ENCODE measurements at regions not wholly inside any gene's neighbourhood (a gene's known extent, or its start where the extent isn't known, plus 50 kb on each side); places are given as distances from the start of the nearest gene placed in this dataset.

DNA sequence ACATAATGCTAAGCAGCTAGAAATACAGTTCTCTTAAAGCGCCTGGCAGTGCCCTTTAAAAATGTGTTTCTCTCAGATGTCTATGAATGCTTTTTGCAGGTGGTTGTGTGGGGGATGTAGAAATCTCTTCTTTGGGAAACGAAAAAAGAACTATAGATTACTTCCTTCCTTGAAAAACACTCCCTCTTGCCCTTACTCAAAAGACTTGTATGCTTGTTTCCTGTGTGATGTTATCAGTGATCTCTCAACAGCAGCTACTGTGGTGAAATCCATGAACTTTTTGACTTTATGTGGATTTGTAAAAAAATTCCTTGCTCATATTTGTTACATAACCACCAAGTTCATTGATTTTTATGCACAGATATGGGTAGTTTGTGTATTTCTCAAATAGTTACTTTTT lies 916.5 kb downstream of the QKI start:
- Histone ChIP-seq H3K4me2 (ENCODE audit: low read depth, low read length, poor library complexity, severe bottlenecking) (no peak overlapping the region), H3K4me3 (ENCODE audit: low read length, poor library complexity, severe bottlenecking) (no peak overlapping the region), H3K9me3 (ENCODE audit: insufficient read depth, low read depth, low read length) (no peaks in the 10 kb centered on the region), H3K4me1 (ENCODE audit: insufficient read depth, low read length, poor library complexity, severe bottlenecking) (no peaks in the 10 kb centered on the region), H4K20me1 (ENCODE audit: insufficient read depth, low read length, poor library complexity, severe bottlenecking) (no peaks in the 10 kb centered on the region), H3K9me2 (replicated peaks; ENCODE audit: low read depth, low read length) (no peaks in the 10 kb centered on the region), H3K79me2 (ENCODE audit: insufficient read depth, low read length) (no peaks in the 10 kb centered on the region), H3K36me3 (ENCODE audit: insufficient read depth, low read length) (no peaks in the 10 kb centered on the region), H3F3A (ENCODE audit: low read depth) (no peaks in the 10 kb centered on the region), H2AFZ (ENCODE audit: low read length) (no peak overlapping the region), H3K9ac (ENCODE audit: low read depth, low read length, poor library complexity, severe bottlenecking) (no peak overlapping the region), H3K27me3 (ENCODE audit: insufficient read depth, low read length, poor library complexity, severe bottlenecking) (no peaks in the 10 kb centered on the region)
- no peak for TF ChIP-seq CTCF (conservative IDR thresholded peaks at IDR 0.05; ENCODE audit: low read length)
- no peak for TF ChIP-seq EZH2phosphoT487 (IDR thresholded peaks at IDR 0.05; ENCODE audit: borderline replicate concordance)

- Histone ChIP-seq H3K9me3 (ENCODE audit: insufficient read depth, low read depth, low read length) (no peaks in the 10 kb centered on the region), H3K36me3 (ENCODE audit: insufficient read depth, low read length) (no peaks in the 10 kb centered on the region), H3K4me1 (ENCODE audit: insufficient read depth, low read length, poor library complexity, severe bottlenecking) (no peaks in the 10 kb centered on the region), H2AFZ (ENCODE audit: low read length) (no peak overlapping the region), H3K27me3 (ENCODE audit: insufficient read depth, low read length, poor library complexity, severe bottlenecking) (no peaks in the 10 kb centered on the region), H3K79me2 (ENCODE audit: insufficient read depth, low read length) (no peaks in the 10 kb centered on the region), H3F3A (ENCODE audit: low read depth) (no peaks in the 10 kb centered on the region), H4K20me1 (ENCODE audit: insufficient read depth, low read length, poor library complexity, severe bottlenecking) (no peaks in the 10 kb centered on the region), H3K4me3 (ENCODE audit: low read length, poor library complexity, severe bottlenecking) (no peak overlapping the region), H3K9me2 (replicated peaks; ENCODE audit: low read depth, low read length) (no peaks in the 10 kb centered on the region), H3K4me2 (ENCODE audit: low read depth, low read length, poor library complexity, severe bottlenecking) (no peak overlapping the region), H3K9ac (ENCODE audit: low read depth, low read length, poor library complexity, severe bottlenecking) (no peak overlapping the region)
- TF ChIP-seq EZH2phosphoT487 (IDR thresholded peaks at IDR 0.05; ENCODE audit: borderline replicate concordance) (no peak), CTCF (conservative IDR thresholded peaks at IDR 0.05; ENCODE audit: low read length) (no peak)
These were observed 910.6 kb downstream of the QKI start for GRCh38 chr6:164325168-164325567.

GRCh38 chr6:164322533-164322932 lies 908.0 kb downstream of the QKI start:
- no peaks in the 10 kb centered on the region for H3K4me1 ChIP-seq (ENCODE audit: insufficient read depth, low read length, poor library complexity, severe bottlenecking)
- H3F3A ChIP-seq (ENCODE audit: low read depth): no peaks in the 10 kb centered on the region
- no peak overlapping the region for H3K4me2 ChIP-seq (ENCODE audit: low read depth, low read length, poor library complexity, severe bottlenecking)
- no peaks in the 10 kb centered on the region for H3K9me2 ChIP-seq (replicated peaks; ENCODE audit: low read depth, low read length)
- H3K9me3 ChIP-seq (ENCODE audit: insufficient read depth, low read depth, low read length): no peaks in the 10 kb centered on the region
- H3K79me2 ChIP-seq (ENCODE audit: insufficient read depth, low read length): no peaks in the 10 kb centered on the region
- H3K27me3 ChIP-seq (ENCODE audit: insufficient read depth, low read length, poor library complexity, severe bottlenecking): no peaks in the 10 kb centered on the region
- no peaks in the 10 kb centered on the region for H4K20me1 ChIP-seq (ENCODE audit: insufficient read depth, low read length, poor library complexity, severe bottlenecking)
- H3K9ac ChIP-seq (ENCODE audit: low read depth, low read length, poor library complexity, severe bottlenecking): no peak overlapping the region
- no peak overlapping the region for H2AFZ ChIP-seq (ENCODE audit: low read length)
- no peak overlapping the region for H3K4me3 ChIP-seq (ENCODE audit: low read length, poor library complexity, severe bottlenecking)
- H3K36me3 ChIP-seq (ENCODE audit: insufficient read depth, low read length): no peaks in the 10 kb centered on the region
- TF ChIP-seq CTCF (conservative IDR thresholded peaks at IDR 0.05; ENCODE audit: low read length): no peak
- no peak for TF ChIP-seq EZH2phosphoT487 (IDR thresholded peaks at IDR 0.05; ENCODE audit: borderline replicate concordance)
